H9 (cell line): ENCODE measurements at regions not wholly inside any gene's neighbourhood (a gene's known extent, or its start where the extent isn't known, plus 50 kb on each side); places are given as distances from the start of the nearest gene placed in this dataset.

Experiments
- DNase-seq: peaks from one replicate; pipeline ENCODE4 v3.0.0-alpha.2; 2017
- H2AFZ ChIP-seq: one replicate; pipeline ENCODE4 v1.6.1; 2013; ENCODE audit warnings: mild to moderate bottlenecking, low read length, control low read depth, moderate library complexity
- H2AK5ac ChIP-seq: 2 replicates; pipeline ENCODE4 v1.6.1; 2013; ENCODE audit warnings: low read length, control low read depth, mixed read lengths; ENCODE audit not compliant: insufficient read length
- H2BK120ac ChIP-seq: one replicate; pipeline ENCODE4 v1.6.1; 2013; ENCODE audit warnings: low read depth, mild to moderate bottlenecking, low read length, control low read depth, inconsistent platforms; ENCODE audit not compliant: poor library complexity, severe bottlenecking
- H2BK12ac ChIP-seq: 2 replicates; pipeline ENCODE4 v1.6.1; 2013; ENCODE audit warnings: low read length, control low read depth, mixed read lengths, low read depth; ENCODE audit not compliant: insufficient read length
- H2BK15ac ChIP-seq: 2 replicates; pipeline ENCODE4 v1.6.1; 2013; ENCODE audit warnings: low read depth, low read length, control low read depth
- H2BK20ac ChIP-seq: one replicate; pipeline ENCODE4 v1.6.1; 2013; ENCODE audit warnings: low read depth, mild to moderate bottlenecking, low read length, control low read depth, inconsistent platforms; ENCODE audit not compliant: poor library complexity, severe bottlenecking
- H2BK5ac ChIP-seq: 2 replicates; pipeline ENCODE4 v1.6.1; 2013; ENCODE audit warnings: low read length, control low read depth, mixed read lengths; ENCODE audit not compliant: insufficient read length
- H3K14ac ChIP-seq: 2 replicates; pipeline ENCODE4 v1.6.1; 2013; ENCODE audit warnings: low read length, control low read depth; ENCODE audit not compliant: insufficient read depth
- H3K18ac ChIP-seq: 2 replicates; pipeline ENCODE4 v1.6.1; 2013; ENCODE audit warnings: low read depth, mild to moderate bottlenecking, mixed read lengths, low read length, control low read depth; ENCODE audit not compliant: insufficient read length
- H3K23ac ChIP-seq: 2 replicates; pipeline ENCODE4 v1.6.1; 2013; ENCODE audit warnings: low read length, control low read depth, mixed read lengths, low read depth; ENCODE audit not compliant: insufficient read length
- H3K23me2 ChIP-seq: 2 replicates; pipeline ENCODE4 v1.6.1; 2013; ENCODE audit warnings: low read depth, mild to moderate bottlenecking, mixed read lengths, low read length, control low read depth; ENCODE audit not compliant: insufficient read length, poor library complexity, severe bottlenecking
- H3K27ac ChIP-seq: 2 replicates; pipeline ENCODE4 v1.5.1; 2013; ENCODE audit warnings: low read length, control low read depth, mixed read lengths, low read depth; ENCODE audit not compliant: insufficient read length
- H3K27me3 ChIP-seq: 2 replicates; pipeline ENCODE4 v1.6.1; 2013; ENCODE audit warnings: low read length, control low read depth, inconsistent platforms; ENCODE audit not compliant: insufficient read depth
- H3K4ac ChIP-seq: 2 replicates; pipeline ENCODE4 v1.6.1; 2013; ENCODE audit warnings: low read depth, mild to moderate bottlenecking, control low read depth, inconsistent platforms, low read length, moderate library complexity
- H3K4me1 ChIP-seq: 2 replicates; pipeline ENCODE4 v1.6.1; 2013; ENCODE audit warnings: low read length, control low read depth, inconsistent platforms; ENCODE audit not compliant: insufficient read depth
- H3K4me2 ChIP-seq: 2 replicates; pipeline ENCODE4 v1.6.1; 2013; ENCODE audit warnings: low read length, control low read depth, mixed read lengths; ENCODE audit not compliant: insufficient read length, insufficient read depth
- H3K56ac ChIP-seq: 2 replicates; pipeline ENCODE4 v1.6.1; 2013; ENCODE audit warnings: low read depth, mild to moderate bottlenecking, mixed read lengths, low read length, control low read depth; ENCODE audit not compliant: insufficient read length
- H3K79me1 ChIP-seq: 2 replicates; pipeline ENCODE4 v1.6.1; 2013; ENCODE audit warnings: low read depth, mild to moderate bottlenecking, moderate library complexity, low read length, control low read depth, inconsistent platforms; ENCODE audit not compliant: insufficient read depth, poor library complexity, severe bottlenecking
- H3K79me2 ChIP-seq: 2 replicates; pipeline ENCODE4 v1.6.1; 2013; ENCODE audit warnings: low read length, control low read depth, inconsistent platforms; ENCODE audit not compliant: insufficient read depth
- H3K9ac ChIP-seq: 2 replicates; pipeline ENCODE4 v1.6.1; 2013; ENCODE audit warnings: low read length, control low read depth, mixed read lengths; ENCODE audit not compliant: insufficient read length; ENCODE audit errors: extremely low read depth
- H3K9me3 ChIP-seq: one replicate; pipeline ENCODE4 v1.6.1; 2013; ENCODE audit warnings: low read depth, low read length, inconsistent platforms; ENCODE audit not compliant: control insufficient read depth
- H3T11ph ChIP-seq: one replicate; pipeline ENCODE4 v1.6.1; 2013; ENCODE audit warnings: mild to moderate bottlenecking, low read length, control low read depth, inconsistent platforms
- H4K20me1 ChIP-seq: one replicate; pipeline ENCODE4 v1.6.1; 2013; ENCODE audit not compliant: control insufficient read depth, insufficient read length, insufficient read depth
- H4K5ac ChIP-seq: 2 replicates; pipeline ENCODE4 v1.6.1; 2013; ENCODE audit warnings: low read depth, mild to moderate bottlenecking, mixed read lengths, low read length, control low read depth; ENCODE audit not compliant: insufficient read length
- H4K8ac ChIP-seq: replicated peaks from 2 replicates; pipeline ENCODE4 v1.6.1; 2013; ENCODE audit warnings: low read length, control low read depth, mixed read lengths, low read depth; ENCODE audit not compliant: insufficient read length
- H4K91ac ChIP-seq: 2 replicates; pipeline ENCODE4 v1.6.1; 2013; ENCODE audit warnings: low read depth, mild to moderate bottlenecking, moderate library complexity, mixed read lengths, low read length, control low read depth; ENCODE audit not compliant: insufficient read length
- H3K27ac Mint-ChIP-seq, 3 experiments: 2 replicates in 2 of 3; 3 replicates in 1 of 3; pipeline ENCODE4 v1.8.0; 2020 to 2021; ENCODE audit warnings: mixed read lengths in 3 of 3, mild to moderate bottlenecking in 1 of 3, moderate library complexity in 1 of 3
- H3K27me3 Mint-ChIP-seq: 2 replicates; pipeline ENCODE4 v1.8.0; 2021; ENCODE audit warnings: low read depth, mild to moderate bottlenecking, moderate library complexity, mixed read lengths
- H3K36me3 Mint-ChIP-seq, 3 experiments: 2 replicates in 2 of 3; 3 replicates in 1 of 3; pipeline ENCODE4 v1.8.0; 2020 to 2021; ENCODE audit warnings: low read depth in 3 of 3, mixed read lengths in 3 of 3; ENCODE audit not compliant: insufficient read depth in 1 of 3
- H3K4me1 Mint-ChIP-seq, 2 experiments: 2 replicates each; pipeline ENCODE4 v1.8.0; 2020; ENCODE audit warnings: mixed read lengths in 2 of 2
- H3K4me3 Mint-ChIP-seq, 2 experiments: 2 replicates in 1 of 2; 3 replicates in 1 of 2; pipeline ENCODE4 v1.8.0; 2020 to 2021; ENCODE audit warnings: mild to moderate bottlenecking in 2 of 2, mixed read lengths in 2 of 2, moderate library complexity in 1 of 2
- H3K9me3 Mint-ChIP-seq, 2 experiments: 2 replicates in 1 of 2; 3 replicates in 1 of 2; pipeline ENCODE4 v1.8.0; 2020; ENCODE audit warnings: mild to moderate bottlenecking in 2 of 2, mixed read lengths in 2 of 2, moderate library complexity in 1 of 2
- WGBS: extraction: QIAGEN DNeasy Blood & Tissue Kit; methylation state at CpG from one replicate; pipeline ENCODE4 v1.1.7; 2013; ENCODE audit warnings: missing lambda C conversion rate, low lambda C conversion rate, mixed read lengths; ENCODE audit not compliant: insufficient read length; ENCODE audit errors: extremely low coverage; 5-methylcytosine and 5-hydroxymethylcytosine counted together
- TF ChIP-seq, protein P1 (sequence below): fragments of 200-600 bp; sonication (generic); conservative IDR thresholded peaks from 3 replicates; pipeline ENCODE4 v1.8.0; 2021; ENCODE audit warnings: antibody characterized with exemption, mild to moderate bottlenecking

DNA sequence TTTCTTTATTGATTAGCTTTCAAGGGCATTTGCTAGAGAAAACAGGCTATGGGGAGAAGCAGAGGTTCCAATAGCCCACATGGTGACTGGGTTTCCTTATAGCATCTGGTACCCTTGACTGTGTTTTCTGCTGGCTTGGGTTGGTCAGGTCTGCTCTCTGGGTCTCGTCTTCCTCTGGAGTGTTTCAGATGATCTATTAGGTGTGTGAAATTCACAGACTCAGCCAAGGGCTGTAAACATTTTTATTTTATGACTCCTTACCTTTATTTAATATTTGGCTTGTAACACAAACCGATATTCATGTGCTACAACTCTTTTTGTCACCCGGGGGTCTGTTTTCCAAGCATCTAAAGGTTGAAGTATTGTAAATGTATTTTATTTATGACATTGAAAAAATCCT lies 338.9 kb downstream of the GADD45G start:
- Mint-ChIP-seq H3K27me3 (peaks cover 10% of the 10 kb centered on the region), H3K4me1 (peaks cover 3 to 6% of the 10 kb centered on the region in 2 experiments; a peak in 3 of 4 replicates), H3K27ac (no peak overlapping the region), H3K4me3 (no peak overlapping the region), H3K36me3 (no peaks in the 10 kb centered on the region), H3K9me3 (no peaks in the 10 kb centered on the region)
- Histone ChIP-seq H2BK20ac (no peak overlapping the region), H3K9ac (no peak overlapping the region), H4K8ac (no peak overlapping the region), H4K91ac (no peak overlapping the region), H3K79me2 (no peaks in the 10 kb centered on the region), H3K79me1 (no peaks in the 10 kb centered on the region), H3K23ac (no peak overlapping the region), H3K27me3 (no peaks in the 10 kb centered on the region), H3K9me3 (no peaks in the 10 kb centered on the region), H2BK120ac (no peak overlapping the region), H4K5ac (no peak overlapping the region), H2BK15ac (no peak overlapping the region), H2AK5ac (no peak overlapping the region), H3K23me2 (no peaks in the 10 kb centered on the region), H3K14ac (no peak overlapping the region), H2BK12ac (no peak overlapping the region), H2AFZ (no peak overlapping the region), H4K20me1 (no peaks in the 10 kb centered on the region), H3K4ac (no peak overlapping the region), H3K56ac (no peak overlapping the region), H3T11ph (no peak overlapping the region), H3K18ac (no peak overlapping the region), H2BK5ac (no peak overlapping the region), H3K4me1 (no peaks in the 10 kb centered on the region), H3K27ac (no peak overlapping the region), H3K4me2 (no peak overlapping the region)
- no CpG with 5 or more reads among the region's 3 CpGs for WGBS
- TF ChIP-seq, protein P1, sequence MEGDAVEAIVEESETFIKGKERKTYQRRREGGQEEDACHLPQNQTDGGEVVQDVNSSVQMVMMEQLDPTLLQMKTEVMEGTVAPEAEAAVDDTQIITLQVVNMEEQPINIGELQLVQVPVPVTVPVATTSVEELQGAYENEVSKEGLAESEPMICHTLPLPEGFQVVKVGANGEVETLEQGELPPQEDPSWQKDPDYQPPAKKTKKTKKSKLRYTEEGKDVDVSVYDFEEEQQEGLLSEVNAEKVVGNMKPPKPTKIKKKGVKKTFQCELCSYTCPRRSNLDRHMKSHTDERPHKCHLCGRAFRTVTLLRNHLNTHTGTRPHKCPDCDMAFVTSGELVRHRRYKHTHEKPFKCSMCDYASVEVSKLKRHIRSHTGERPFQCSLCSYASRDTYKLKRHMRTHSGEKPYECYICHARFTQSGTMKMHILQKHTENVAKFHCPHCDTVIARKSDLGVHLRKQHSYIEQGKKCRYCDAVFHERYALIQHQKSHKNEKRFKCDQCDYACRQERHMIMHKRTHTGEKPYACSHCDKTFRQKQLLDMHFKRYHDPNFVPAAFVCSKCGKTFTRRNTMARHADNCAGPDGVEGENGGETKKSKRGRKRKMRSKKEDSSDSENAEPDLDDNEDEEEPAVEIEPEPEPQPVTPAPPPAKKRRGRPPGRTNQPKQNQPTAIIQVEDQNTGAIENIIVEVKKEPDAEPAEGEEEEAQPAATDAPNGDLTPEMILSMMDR, result no peak
- DNase-seq, result no peak
